ENCODE measurements at regions not wholly inside any gene's neighbourhood (a gene's known extent, or its start where the extent isn't known, plus 50 kb on each side); places are given as distances from the start of the nearest gene placed in this dataset.

- TF ChIP-seq FOXA1 (IDR thresholded peaks at IDR 0.05) (no peak), CTCF (IDR thresholded peaks at IDR 0.05; ENCODE audit: low read depth, low read length, missing input control) (no peak), REST (IDR thresholded peaks at IDR 0.05) (no peak), HNF4G (IDR thresholded peaks at IDR 0.05) (no peak), YY1 (IDR thresholded peaks at IDR 0.05) (no peak), JUND (IDR thresholded peaks at IDR 0.05) (no peak)
These were observed 1179.6 kb downstream of the HACE1 start for GRCh38 chr6:103680116-103680515.

Data from liver (tissue), 3 donors.